Vagina (tissue), 2 donors: ENCODE measurements at regions not wholly inside any gene's neighbourhood (a gene's known extent, or its start where the extent isn't known, plus 50 kb on each side); places are given as distances from the start of the nearest gene placed in this dataset.

ENCODE experiments used
- CTCF ChIP-seq, 3 experiments: fragments of 450-650 bp in 2 of 3; fragments of 200-600 bp in 1 of 3; sonication (generic) in 1 of 3; IDR thresholded peaks; one replicate each; pipeline ENCODE4 v1.5.1; 2017 to 2019; ENCODE audit warnings: antibody characterized with exemption in 3 of 3, mild to moderate bottlenecking in 2 of 3, moderate library complexity in 2 of 3
- POLR2A ChIP-seq, 2 donors: fragments of 450-650 bp; IDR thresholded peaks; one replicate each; pipeline ENCODE4 v1.6.1; 2017; ENCODE audit warnings: antibody characterized with exemption in 2 of 2, mild to moderate bottlenecking in 2 of 2, moderate library complexity in 2 of 2
- POLR2AphosphoS5 ChIP-seq, 2 donors: sonication (generic); formaldehyde crosslinking; IDR thresholded peaks; one replicate each; pipeline ENCODE4 v1.9.0; 2017; ENCODE audit warnings: antibody characterized with exemption in 2 of 2, mild to moderate bottlenecking in 2 of 2, low read depth in 1 of 2; ENCODE audit not compliant: insufficient read depth in 1 of 2

GRCh38 chr3:124299831-124300230 lies 307.9 kb upstream of the ROPN1 start:
- TF ChIP-seq POLR2A (IDR thresholded peaks at IDR 0.05), result no peak
- no peak for TF ChIP-seq CTCF (IDR thresholded peaks at IDR 0.05)
- TF ChIP-seq POLR2AphosphoS5 (IDR thresholded peaks at IDR 0.05; ENCODE audit: insufficient read depth in 1 of 2, low read depth in 1 of 2), result no peak
